CD4-positive, alpha-beta T cell treated with Interleukin-17A for 1 hour (primary cell): ENCODE measurements at regions not wholly inside any gene's neighbourhood (a gene's known extent, or its start where the extent isn't known, plus 50 kb on each side); places are given as distances from the start of the nearest gene placed in this dataset.

ENCODE experiments used
- DNase-seq: peaks from one replicate; pipeline ENCODE4 v3.0.0-alpha.2; 2020

GRCh38 chr1:83813576-83813975 lies 185.4 kb downstream of the TTLL7 start:
- DNase-seq = no peak

GRCh38 chr1:83810144-83810543 lies 188.8 kb downstream of the TTLL7 start:
- DNase-seq = no peak

GRCh38 chr1:83808536-83808935 lies 190.4 kb downstream of the TTLL7 start:
- DNase-seq = no peak

GRCh38 chr1:83807821-83808220 lies 191.1 kb downstream of the TTLL7 start:
- DNase-seq = no peak

- no peak for DNase-seq
Observed at GRCh38 chr1:83807231-83807630, 191.7 kb downstream of the TTLL7 start.

- DNase-seq = no peak
Observed at GRCh38 chr1:83805921-83806320, 193.0 kb downstream of the TTLL7 start.

- DNase-seq = no peak
Observed at GRCh38 chr1:83802460-83803152, 196.3 kb downstream of the TTLL7 start.

- DNase-seq = no peak
Observed at GRCh38 chr1:83802023-83802422, 196.9 kb downstream of the TTLL7 start.

- DNase-seq = no peak
Observed at GRCh38 chr1:83800066-83800465, 198.9 kb downstream of the TTLL7 start.

- no peak for DNase-seq
Observed at GRCh38 chr1:83799594-83799993, 199.3 kb downstream of the TTLL7 start.

- no peak for DNase-seq
Observed at GRCh38 chr1:83798965-83799364, 200.0 kb downstream of the TTLL7 start.

- DNase-seq = no peak
Observed at GRCh38 chr1:83796409-83796808, 202.5 kb downstream of the TTLL7 start.

- no peak for DNase-seq
Observed at GRCh38 chr1:83794384-83794783, 204.5 kb downstream of the TTLL7 start.

- DNase-seq = no peak
Observed at GRCh38 chr1:83791821-83792437, 207.0 kb downstream of the TTLL7 start.

GRCh38 chr1:83790446-83790845 lies 208.5 kb downstream of the TTLL7 start:
- DNase-seq = no peak

GRCh38 chr1:83787246-83787998 lies 211.5 kb downstream of the TTLL7 start:
- DNase-seq = no peak

GRCh38 chr1:83781667-83782066 lies 217.3 kb downstream of the TTLL7 start:
- no peak for DNase-seq

GRCh38 chr1:83779565-83779964 lies 219.4 kb downstream of the TTLL7 start:
- DNase-seq = no peak

GRCh38 chr1:83777758-83778101 lies 221.2 kb downstream of the TTLL7 start:
- no peak for DNase-seq

- no peak for DNase-seq
Observed at GRCh38 chr1:83776913-83777757, 221.8 kb downstream of the TTLL7 start.

GRCh38 chr1:83775977-83776603 lies 222.8 kb downstream of the TTLL7 start:
- no peak for DNase-seq

GRCh38 chr1:83773059-83773458 lies 225.9 kb downstream of the TTLL7 start:
- DNase-seq = no peak

- DNase-seq = no peak
Observed at GRCh38 chr1:83770319-83770661, 228.6 kb downstream of the TTLL7 start.
